GM23338 (cell line): ENCODE measurements at regions not wholly inside any gene's neighbourhood (a gene's known extent, or its start where the extent isn't known, plus 50 kb on each side); places are given as distances from the start of the nearest gene placed in this dataset.

ENCODE experiments used
- CREB1 ChIP-seq: fragments of 250-450 bp; sonication (Bioruptor Pico); IDR thresholded peaks from 2 replicates; pipeline ENCODE4 v1.5.0; 2020; ENCODE audit warnings: low read depth, mild to moderate bottlenecking, moderate library complexity
- EZH2 ChIP-seq: fragments of 200-600 bp; sonication (generic); IDR thresholded peaks from one replicate; pipeline ENCODE4 v1.8.0; 2017; ENCODE audit warnings: antibody characterized with exemption, mild to moderate bottlenecking, low read depth; ENCODE audit not compliant: unreplicated experiment
- EZH2phosphoT487 ChIP-seq: fragments of 200-600 bp; sonication (generic); IDR thresholded peaks from one replicate; pipeline ENCODE4 v1.8.1; 2018; ENCODE audit warnings: antibody characterized with exemption; ENCODE audit not compliant: unreplicated experiment
- JUNB ChIP-seq: IDR thresholded peaks from one replicate; pipeline ENCODE4 v1.6.1; 2016; ENCODE audit warnings: antibody characterized with exemption; ENCODE audit not compliant: unreplicated experiment
- NANOG ChIP-seq: IDR thresholded peaks from 2 replicates; pipeline ENCODE4 v1.6.1; 2016; ENCODE audit warnings: antibody characterized with exemption, borderline replicate concordance
- POLR2AphosphoS5 ChIP-seq: IDR thresholded peaks from 2 replicates; pipeline ENCODE4 v1.6.1; 2016; ENCODE audit warnings: antibody characterized with exemption, low read depth
- ZNF331 ChIP-seq: fragments of 250-450 bp; sonication (Bioruptor Pico); IDR thresholded peaks from 2 replicates; pipeline ENCODE4 v1.5.0; 2020; ENCODE audit warnings: low read depth, mild to moderate bottlenecking, moderate library complexity
- TF ChIP-seq, protein P1 (sequence below), 2 experiments: fragments of 200-600 bp in 1 of 2; sonication (generic) in 1 of 2; conservative IDR thresholded peaks; 2 replicates each; pipeline versions ENCODE4 v1.5.1 to v1.6.1; 2016 to 2017; ENCODE audit warnings: antibody characterized with exemption in 2 of 2, low read depth in 2 of 2, mild to moderate bottlenecking in 2 of 2, moderate library complexity in 1 of 2
- TF ChIP-seq, protein P2 (sequence below): IDR thresholded peaks from one replicate; pipeline ENCODE4 v1.6.1; 2018; ENCODE audit warnings: antibody characterized with exemption; ENCODE audit not compliant: unreplicated experiment
- TF ChIP-seq, protein P3 (sequence below): IDR thresholded peaks from 2 replicates; pipeline ENCODE4 v1.6.1; 2016; ENCODE audit warnings: antibody characterized with exemption

GRCh38 chr7:76126632-76127031 is 75.1 kb upstream of the SRRM3 start:
- TF ChIP-seq, protein P1, sequence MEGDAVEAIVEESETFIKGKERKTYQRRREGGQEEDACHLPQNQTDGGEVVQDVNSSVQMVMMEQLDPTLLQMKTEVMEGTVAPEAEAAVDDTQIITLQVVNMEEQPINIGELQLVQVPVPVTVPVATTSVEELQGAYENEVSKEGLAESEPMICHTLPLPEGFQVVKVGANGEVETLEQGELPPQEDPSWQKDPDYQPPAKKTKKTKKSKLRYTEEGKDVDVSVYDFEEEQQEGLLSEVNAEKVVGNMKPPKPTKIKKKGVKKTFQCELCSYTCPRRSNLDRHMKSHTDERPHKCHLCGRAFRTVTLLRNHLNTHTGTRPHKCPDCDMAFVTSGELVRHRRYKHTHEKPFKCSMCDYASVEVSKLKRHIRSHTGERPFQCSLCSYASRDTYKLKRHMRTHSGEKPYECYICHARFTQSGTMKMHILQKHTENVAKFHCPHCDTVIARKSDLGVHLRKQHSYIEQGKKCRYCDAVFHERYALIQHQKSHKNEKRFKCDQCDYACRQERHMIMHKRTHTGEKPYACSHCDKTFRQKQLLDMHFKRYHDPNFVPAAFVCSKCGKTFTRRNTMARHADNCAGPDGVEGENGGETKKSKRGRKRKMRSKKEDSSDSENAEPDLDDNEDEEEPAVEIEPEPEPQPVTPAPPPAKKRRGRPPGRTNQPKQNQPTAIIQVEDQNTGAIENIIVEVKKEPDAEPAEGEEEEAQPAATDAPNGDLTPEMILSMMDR (conservative IDR thresholded peaks at IDR 0.05; ENCODE audit: low read depth in 2 of 2): no peak
- TF ChIP-seq, protein P2, sequence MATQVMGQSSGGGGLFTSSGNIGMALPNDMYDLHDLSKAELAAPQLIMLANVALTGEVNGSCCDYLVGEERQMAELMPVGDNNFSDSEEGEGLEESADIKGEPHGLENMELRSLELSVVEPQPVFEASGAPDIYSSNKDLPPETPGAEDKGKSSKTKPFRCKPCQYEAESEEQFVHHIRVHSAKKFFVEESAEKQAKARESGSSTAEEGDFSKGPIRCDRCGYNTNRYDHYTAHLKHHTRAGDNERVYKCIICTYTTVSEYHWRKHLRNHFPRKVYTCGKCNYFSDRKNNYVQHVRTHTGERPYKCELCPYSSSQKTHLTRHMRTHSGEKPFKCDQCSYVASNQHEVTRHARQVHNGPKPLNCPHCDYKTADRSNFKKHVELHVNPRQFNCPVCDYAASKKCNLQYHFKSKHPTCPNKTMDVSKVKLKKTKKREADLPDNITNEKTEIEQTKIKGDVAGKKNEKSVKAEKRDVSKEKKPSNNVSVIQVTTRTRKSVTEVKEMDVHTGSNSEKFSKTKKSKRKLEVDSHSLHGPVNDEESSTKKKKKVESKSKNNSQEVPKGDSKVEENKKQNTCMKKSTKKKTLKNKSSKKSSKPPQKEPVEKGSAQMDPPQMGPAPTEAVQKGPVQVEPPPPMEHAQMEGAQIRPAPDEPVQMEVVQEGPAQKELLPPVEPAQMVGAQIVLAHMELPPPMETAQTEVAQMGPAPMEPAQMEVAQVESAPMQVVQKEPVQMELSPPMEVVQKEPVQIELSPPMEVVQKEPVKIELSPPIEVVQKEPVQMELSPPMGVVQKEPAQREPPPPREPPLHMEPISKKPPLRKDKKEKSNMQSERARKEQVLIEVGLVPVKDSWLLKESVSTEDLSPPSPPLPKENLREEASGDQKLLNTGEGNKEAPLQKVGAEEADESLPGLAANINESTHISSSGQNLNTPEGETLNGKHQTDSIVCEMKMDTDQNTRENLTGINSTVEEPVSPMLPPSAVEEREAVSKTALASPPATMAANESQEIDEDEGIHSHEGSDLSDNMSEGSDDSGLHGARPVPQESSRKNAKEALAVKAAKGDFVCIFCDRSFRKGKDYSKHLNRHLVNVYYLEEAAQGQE: no peak
- TF ChIP-seq ZNF331: no peak
- no peak for TF ChIP-seq NANOG
- no peak for TF ChIP-seq EZH2
- TF ChIP-seq POLR2AphosphoS5: no peak
- no peak for TF ChIP-seq CREB1 (CRISPR knock-in tag)
- no peak for TF ChIP-seq EZH2phosphoT487
- TF ChIP-seq, protein P3, sequence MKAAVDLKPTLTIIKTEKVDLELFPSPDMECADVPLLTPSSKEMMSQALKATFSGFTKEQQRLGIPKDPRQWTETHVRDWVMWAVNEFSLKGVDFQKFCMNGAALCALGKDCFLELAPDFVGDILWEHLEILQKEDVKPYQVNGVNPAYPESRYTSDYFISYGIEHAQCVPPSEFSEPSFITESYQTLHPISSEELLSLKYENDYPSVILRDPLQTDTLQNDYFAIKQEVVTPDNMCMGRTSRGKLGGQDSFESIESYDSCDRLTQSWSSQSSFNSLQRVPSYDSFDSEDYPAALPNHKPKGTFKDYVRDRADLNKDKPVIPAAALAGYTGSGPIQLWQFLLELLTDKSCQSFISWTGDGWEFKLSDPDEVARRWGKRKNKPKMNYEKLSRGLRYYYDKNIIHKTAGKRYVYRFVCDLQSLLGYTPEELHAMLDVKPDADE: no peak
- no peak for TF ChIP-seq JUNB
